Thyroid gland (tissue), 4 donors: ENCODE measurements at regions not wholly inside any gene's neighbourhood (a gene's known extent, or its start where the extent isn't known, plus 50 kb on each side); places are given as distances from the start of the nearest gene placed in this dataset.

Experiments
- DNase-seq, 2 donors: peaks; one replicate each; pipeline ENCODE4 v3.0.0-alpha.2; 2019
- H3K27ac ChIP-seq, 3 donors: fragments of 200-600 bp; sonication (generic); 1 replicate in 2 of 3; 2 replicates in 1 of 3; pipeline ENCODE4 v1.5.1; 2016 to 2019; ENCODE audit warnings: mild to moderate bottlenecking in 1 of 3, moderate library complexity in 1 of 3
- H3K27me3 ChIP-seq: fragments of 200-600 bp; sonication (generic); one replicate; pipeline ENCODE4 v1.5.1; 2019
- H3K36me3 ChIP-seq, 2 donors: fragments of 200-600 bp; sonication (generic); one replicate each; pipeline ENCODE4 v1.5.1; 2016 to 2019
- H3K4me1 ChIP-seq, 2 donors: fragments of 200-600 bp; sonication (generic); one replicate each; pipeline ENCODE4 v1.5.1; 2017 to 2019
- H3K4me3 ChIP-seq, 3 donors: fragments of 200-600 bp; sonication (generic); replicated peaks in 1 of 3; 1 replicate in 2 of 3; 2 replicates in 1 of 3; pipeline ENCODE4 v1.5.1; 2016; ENCODE audit warnings: mild to moderate bottlenecking in 1 of 3
- H3K9me3 ChIP-seq: fragments of 200-600 bp; sonication (generic); one replicate; pipeline ENCODE4 v1.5.1; 2017
- CTCF ChIP-seq, 6 experiments: fragments of 200-600 bp in 3 of 6; fragments of 450-650 bp in 3 of 6; sonication (generic) in 3 of 6; IDR thresholded peaks; one replicate each; pipeline ENCODE4 v1.5.1; 2016 to 2019; ENCODE audit warnings: antibody characterized with exemption in 6 of 6, mild to moderate bottlenecking in 2 of 6, inconsistent platforms in 1 of 6, moderate library complexity in 1 of 6
- POLR2A ChIP-seq, 2 donors: fragments of 450-650 bp; IDR thresholded peaks; one replicate each; pipeline ENCODE4 v1.6.1; 2017; ENCODE audit warnings: antibody characterized with exemption in 2 of 2, mild to moderate bottlenecking in 2 of 2, moderate library complexity in 1 of 2
- WGBS, 2 donors: methylation state at CpG; one replicate each; pipeline ENCODE4 v1.1.5; 2017; 5-methylcytosine and 5-hydroxymethylcytosine counted together
- intact Hi-C: fragments of 100-400 bp; cut with DNase I; formaldehyde crosslinking; loops from one replicate; pipeline ENCODE4 v1.15.1; 2023

- H3K27ac ChIP-seq: peak overlapping the region in 1 of 3 donors; percentile 48
- H3K4me3 ChIP-seq: no peak overlapping the region
- H3K4me1 ChIP-seq: peaks cover 24 to 25% of the 10 kb centered on the region in 2 donors
- 47 to 68% methylated on average over 3 of the region's 3 CpGs for WGBS, 2 donors
- H3K27me3 ChIP-seq: no peaks in the 10 kb centered on the region
- DNase-seq: no peak
- TF ChIP-seq POLR2A (IDR thresholded peaks at IDR 0.05) (no peak), CTCF (IDR thresholded peaks at IDR 0.05) (no peak)
- no peaks in the 10 kb centered on the region for H3K9me3 ChIP-seq
- H3K36me3 ChIP-seq: no peaks in the 10 kb centered on the region
- intact Hi-C loops: no loop called here
These were observed 1125.5 kb downstream of the FAT4 start for GRCh38 chr4:126440297-126440696.

- TF ChIP-seq POLR2A (IDR thresholded peaks at IDR 0.05) (no peak), CTCF (IDR thresholded peaks at IDR 0.05) (peak in 1 of 6 experiments; percentile 6)
- WGBS, 2 donors: 75 to 79% methylated on average over 4 of the region's 4 CpGs
- Histone ChIP-seq H3K9me3 (no peaks in the 10 kb centered on the region), H3K27ac (peak overlapping the region in 1 of 3 donors; percentile 44), H3K4me1 (peaks cover 24 to 25% of the 10 kb centered on the region in 2 donors), H3K4me3 (no peak overlapping the region), H3K36me3 (no peaks in the 10 kb centered on the region), H3K27me3 (no peaks in the 10 kb centered on the region)
- intact Hi-C loops: no loop called here
- DNase-seq: no peak
These were observed 1126.6 kb downstream of the FAT4 start for GRCh38 chr4:126441173-126442035.

GRCh38 chr4:126445596-126445995 is 1130.8 kb downstream of the FAT4 start:
- Histone ChIP-seq H3K27ac (no peak overlapping the region), H3K36me3 (no peaks in the 10 kb centered on the region), H3K4me1 (peaks cover 10 to 11% of the 10 kb centered on the region in 2 donors), H3K4me3 (no peak overlapping the region), H3K27me3 (no peaks in the 10 kb centered on the region), H3K9me3 (no peaks in the 10 kb centered on the region)
- no peak for TF ChIP-seq CTCF (IDR thresholded peaks at IDR 0.05)
- no peak for TF ChIP-seq POLR2A (IDR thresholded peaks at IDR 0.05)
- intact Hi-C loops: no loop called here
- 88% methylated on average over 1 of the region's 1 CpG for whole genome bisulfite sequencing, 2 donors
- no peak for DNase-seq

- Histone ChIP-seq H3K27me3 (no peaks in the 10 kb centered on the region), H3K4me1 (no peaks in the 10 kb centered on the region), H3K4me3 (no peak overlapping the region), H3K9me3 (no peaks in the 10 kb centered on the region), H3K27ac (no peak overlapping the region), H3K36me3 (no peaks in the 10 kb centered on the region)
- TF ChIP-seq POLR2A (IDR thresholded peaks at IDR 0.05): no peak
- TF ChIP-seq CTCF (IDR thresholded peaks at IDR 0.05): no peak
- no peak for DNase-seq
- intact Hi-C loops: no loop called here
- WGBS, 2 donors: 94 to 96% methylated on average over 2 of the region's 2 CpGs
These were observed 1132.2 kb downstream of the FAT4 start for GRCh38 chr4:126446917-126447316.

- intact Hi-C loops: no loop called here
- no peaks in the 10 kb centered on the region for H3K27me3 ChIP-seq
- WGBS, 2 donors: 89% methylated on average over 7 of the region's 7 CpGs
- no peak overlapping the region for H3K27ac ChIP-seq
- H3K9me3 ChIP-seq: no peaks in the 10 kb centered on the region
- TF ChIP-seq POLR2A (IDR thresholded peaks at IDR 0.05) (no peak), CTCF (IDR thresholded peaks at IDR 0.05) (no peak)
- H3K4me1 ChIP-seq: no peaks in the 10 kb centered on the region
- DNase-seq: no peak
- no peak overlapping the region for H3K4me3 ChIP-seq
- no peaks in the 10 kb centered on the region for H3K36me3 ChIP-seq
These were observed 1133.5 kb downstream of the FAT4 start for GRCh38 chr4:126448086-126448845.
